SK-N-SH (cell line): ENCODE measurements at regions not wholly inside any gene's neighbourhood (a gene's known extent, or its start where the extent isn't known, plus 50 kb on each side); places are given as distances from the start of the nearest gene placed in this dataset.

ENCODE experiments used
- CHD2 ChIP-seq: fragments of 150-350 bp; IDR thresholded peaks from 2 replicates; pipeline ENCODE4 v1.6.1; 2018; ENCODE audit warnings: low read length; ENCODE audit not compliant: partially characterized antibody
- EP300 ChIP-seq, 2 experiments: IDR thresholded peaks; 2 replicates each; pipeline versions ENCODE4 v1.4.0 to v1.6.1; 2012; ENCODE audit warnings: borderline replicate concordance in 1 of 2, low read depth in 1 of 2, low read length in 1 of 2
- EZH2phosphoT487 ChIP-seq: fragments of 200-600 bp; sonication (generic); IDR thresholded peaks from 2 replicates; pipeline ENCODE4 v1.6.1; 2017; ENCODE audit warnings: low read depth, mixed run types, mild to moderate bottlenecking, antibody characterized with exemption, moderate library complexity, borderline replicate concordance
- JUND ChIP-seq: IDR thresholded peaks from 2 replicates; pipeline ENCODE4 v1.4.0; 2012
- POLR2AphosphoS5 ChIP-seq: IDR thresholded peaks from 2 replicates; pipeline ENCODE4 v1.6.1; 2012; ENCODE audit warnings: low read depth, low read length
- RFX5 ChIP-seq: IDR thresholded peaks from 2 replicates; pipeline ENCODE4 v1.6.1; 2012; ENCODE audit warnings: mild to moderate bottlenecking, improper control_type of control experiment, low read length
- SIN3A ChIP-seq: IDR thresholded peaks from 2 replicates; pipeline ENCODE4 v1.6.1; 2012; ENCODE audit warnings: low read depth, mild to moderate bottlenecking, low read length, moderate library complexity, borderline replicate concordance
- TAF1 ChIP-seq: IDR thresholded peaks from 2 replicates; pipeline ENCODE4 v1.6.1; 2012; ENCODE audit warnings: low read depth, mild to moderate bottlenecking, low read length, moderate library complexity, borderline replicate concordance
- YY1 ChIP-seq: IDR thresholded peaks from 2 replicates; pipeline ENCODE4 v1.4.0; 2012; ENCODE audit warnings: low read depth, mild to moderate bottlenecking
- TF ChIP-seq, protein P1 (sequence below): IDR thresholded peaks from 2 replicates; pipeline ENCODE4 v1.4.0; 2012; ENCODE audit warnings: low read depth
- TF ChIP-seq, protein P2 (sequence below): fragments of 200-600 bp; sonication (generic); IDR thresholded peaks from 2 replicates; pipeline ENCODE4 v1.6.1; 2017; ENCODE audit warnings: antibody characterized with exemption, mild to moderate bottlenecking, moderate library complexity

DNA sequence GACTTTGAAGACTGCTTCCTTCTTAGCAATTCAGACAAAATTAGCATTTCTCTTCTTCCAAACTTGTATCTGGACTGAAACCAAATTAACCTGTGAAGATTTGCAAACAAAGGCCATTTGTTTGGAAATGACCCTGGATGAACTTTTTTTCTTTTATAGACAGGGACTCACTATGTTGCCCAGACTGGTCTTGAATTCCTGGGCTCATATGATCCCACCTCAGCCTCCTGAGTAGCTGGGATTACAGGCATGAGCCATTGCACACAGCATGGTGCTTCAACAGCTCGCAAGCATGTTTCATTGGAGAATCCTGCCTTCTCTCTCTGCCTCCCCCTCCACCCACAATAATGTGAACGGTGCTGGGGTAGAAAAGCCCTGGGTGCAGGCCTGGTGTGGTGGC lies 170.2 kb downstream of the ARL4C start:
- no peak for TF ChIP-seq CHD2
- TF ChIP-seq, protein P1, sequence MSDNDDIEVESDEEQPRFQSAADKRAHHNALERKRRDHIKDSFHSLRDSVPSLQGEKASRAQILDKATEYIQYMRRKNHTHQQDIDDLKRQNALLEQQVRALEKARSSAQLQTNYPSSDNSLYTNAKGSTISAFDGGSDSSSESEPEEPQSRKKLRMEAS = no peak
- TF ChIP-seq, protein P2, sequence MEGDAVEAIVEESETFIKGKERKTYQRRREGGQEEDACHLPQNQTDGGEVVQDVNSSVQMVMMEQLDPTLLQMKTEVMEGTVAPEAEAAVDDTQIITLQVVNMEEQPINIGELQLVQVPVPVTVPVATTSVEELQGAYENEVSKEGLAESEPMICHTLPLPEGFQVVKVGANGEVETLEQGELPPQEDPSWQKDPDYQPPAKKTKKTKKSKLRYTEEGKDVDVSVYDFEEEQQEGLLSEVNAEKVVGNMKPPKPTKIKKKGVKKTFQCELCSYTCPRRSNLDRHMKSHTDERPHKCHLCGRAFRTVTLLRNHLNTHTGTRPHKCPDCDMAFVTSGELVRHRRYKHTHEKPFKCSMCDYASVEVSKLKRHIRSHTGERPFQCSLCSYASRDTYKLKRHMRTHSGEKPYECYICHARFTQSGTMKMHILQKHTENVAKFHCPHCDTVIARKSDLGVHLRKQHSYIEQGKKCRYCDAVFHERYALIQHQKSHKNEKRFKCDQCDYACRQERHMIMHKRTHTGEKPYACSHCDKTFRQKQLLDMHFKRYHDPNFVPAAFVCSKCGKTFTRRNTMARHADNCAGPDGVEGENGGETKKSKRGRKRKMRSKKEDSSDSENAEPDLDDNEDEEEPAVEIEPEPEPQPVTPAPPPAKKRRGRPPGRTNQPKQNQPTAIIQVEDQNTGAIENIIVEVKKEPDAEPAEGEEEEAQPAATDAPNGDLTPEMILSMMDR = no peak
- TF ChIP-seq SIN3A = no peak
- no peak for TF ChIP-seq EP300 (IDR thresholded peaks at IDR 0.05; ENCODE audit: borderline replicate concordance in 1 of 2, low read depth in 1 of 2, low read length in 1 of 2)
- no peak for TF ChIP-seq POLR2AphosphoS5
- TF ChIP-seq EZH2phosphoT487 = no peak
- no peak for TF ChIP-seq TAF1
- TF ChIP-seq YY1 = no peak
- TF ChIP-seq JUND = no peak
- TF ChIP-seq RFX5 = no peak
